T-helper 2 cell treated with Interferon-gamma antibody and Interleukin-4, amounts not matched to agents 100 ng/mL and 5 ng/mL, for 36 hours (primary cell): ENCODE measurements at regions not wholly inside any gene's neighbourhood (a gene's known extent, or its start where the extent isn't known, plus 50 kb on each side); places are given as distances from the start of the nearest gene placed in this dataset.

ENCODE experiments used
- intact Hi-C: fragments of 100-400 bp; cut with micrococcal nuclease; formaldehyde crosslinking; loops from one replicate; pipeline ENCODE4 v1.15.1; 2023

- intact Hi-C loops: loop anchor here (1.0 to 2.0 kb wide), 2 partner anchors 515 to 603 kb away; no protein-coding TSS in a partner anchor
Measured at GRCh38 chr4:41883988-41884734, 51.1 kb upstream of the TMEM33 start.

- intact Hi-C loops: loop anchor here (1.0 to 2.0 kb wide), 4 partner anchors 134 to 601 kb away; partner anchors contain the start of gene PHOX2B
Measured at GRCh38 chr4:41882625-41883347, 52.4 kb upstream of the TMEM33 start.

DNA sequence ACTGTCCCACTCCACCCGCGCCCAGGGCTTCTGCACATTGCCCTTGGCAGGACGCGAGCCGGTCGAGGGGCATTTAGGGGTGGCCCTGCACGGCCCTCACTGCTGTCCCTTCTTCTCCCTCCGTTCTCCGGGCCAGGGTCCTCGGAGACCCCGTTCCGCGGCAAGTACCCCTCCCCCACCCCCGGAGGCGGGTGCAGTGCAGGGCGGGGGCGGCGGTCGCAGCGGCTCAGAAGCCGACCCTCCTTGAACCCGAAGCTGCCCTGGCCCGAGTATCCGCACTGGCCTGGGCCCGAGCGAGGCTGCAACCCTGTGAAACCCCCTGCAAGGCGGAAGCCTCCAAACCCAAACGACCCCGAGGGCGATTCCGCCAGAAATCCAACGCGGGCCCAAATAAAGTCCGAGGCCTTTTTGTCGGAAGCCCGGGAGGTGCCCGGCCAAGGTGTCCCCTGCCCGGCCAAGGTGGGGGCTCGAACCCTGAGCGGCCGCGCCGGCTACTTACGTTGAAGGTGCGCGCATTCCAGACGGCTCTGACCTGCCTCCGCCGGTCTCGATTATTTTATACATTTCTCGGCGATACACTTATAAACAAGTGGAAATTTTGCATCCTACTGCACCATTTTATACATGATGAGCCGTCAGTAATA, 53.1 kb upstream of the TMEM33 start:
- intact Hi-C loops: loop anchor here (1.0 to 2.0 kb wide), 4 partner anchors 15 to 517 kb away; partner anchors contain the start of gene PHOX2B

DNA sequence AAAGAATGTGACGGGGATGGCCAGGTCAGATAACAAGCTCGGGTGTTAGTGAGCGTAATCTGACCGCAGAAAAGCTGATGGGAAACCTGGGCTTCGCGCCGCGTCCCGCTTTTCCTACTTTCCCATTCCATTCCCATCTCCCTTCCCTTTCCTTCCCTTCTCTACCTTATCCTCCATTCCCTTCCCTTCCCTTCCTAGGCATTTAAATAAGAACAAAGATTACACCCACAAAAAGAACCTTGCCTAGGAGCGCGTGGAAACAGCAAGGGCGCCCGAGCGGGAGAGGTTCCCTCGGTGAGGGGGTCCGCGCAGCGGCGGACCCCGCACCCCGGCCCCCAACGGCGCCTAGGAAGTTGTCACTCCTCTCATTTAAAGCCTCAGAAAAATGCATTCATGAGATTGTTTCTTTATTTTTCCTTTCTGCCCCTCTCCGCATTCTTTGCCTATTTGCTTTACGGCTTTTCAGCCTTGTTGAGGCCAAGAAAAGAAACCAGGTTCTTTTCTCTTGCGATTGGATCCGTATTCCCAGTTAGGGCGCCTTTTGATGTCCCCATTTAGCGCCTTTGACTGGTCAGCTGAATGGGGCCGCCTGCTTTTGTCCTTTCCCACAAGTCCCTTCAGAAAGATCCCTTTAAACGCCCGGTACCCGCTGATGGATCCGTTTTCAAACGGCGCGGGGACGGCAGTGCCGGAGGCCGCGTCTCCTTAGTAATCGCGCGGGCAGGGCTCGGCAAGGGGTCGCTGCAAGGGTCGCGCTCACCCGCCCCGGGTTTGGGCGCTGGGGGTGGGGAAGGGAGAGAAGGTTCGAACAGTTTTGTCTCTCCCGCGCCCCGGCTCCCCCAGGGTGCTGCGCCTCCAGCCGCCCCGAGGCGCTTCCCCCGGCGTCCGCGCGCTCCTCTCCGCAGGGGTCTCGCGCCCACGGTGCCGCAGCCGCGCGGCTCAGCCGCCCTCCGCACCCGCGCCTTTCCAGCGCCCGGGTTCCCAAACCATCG, 54.1 kb upstream of the TMEM33 start:
- intact Hi-C loops: loop anchor here (2.0 kb wide), 1 partner anchor 14 kb away; no protein-coding TSS in a partner anchor

DNA sequence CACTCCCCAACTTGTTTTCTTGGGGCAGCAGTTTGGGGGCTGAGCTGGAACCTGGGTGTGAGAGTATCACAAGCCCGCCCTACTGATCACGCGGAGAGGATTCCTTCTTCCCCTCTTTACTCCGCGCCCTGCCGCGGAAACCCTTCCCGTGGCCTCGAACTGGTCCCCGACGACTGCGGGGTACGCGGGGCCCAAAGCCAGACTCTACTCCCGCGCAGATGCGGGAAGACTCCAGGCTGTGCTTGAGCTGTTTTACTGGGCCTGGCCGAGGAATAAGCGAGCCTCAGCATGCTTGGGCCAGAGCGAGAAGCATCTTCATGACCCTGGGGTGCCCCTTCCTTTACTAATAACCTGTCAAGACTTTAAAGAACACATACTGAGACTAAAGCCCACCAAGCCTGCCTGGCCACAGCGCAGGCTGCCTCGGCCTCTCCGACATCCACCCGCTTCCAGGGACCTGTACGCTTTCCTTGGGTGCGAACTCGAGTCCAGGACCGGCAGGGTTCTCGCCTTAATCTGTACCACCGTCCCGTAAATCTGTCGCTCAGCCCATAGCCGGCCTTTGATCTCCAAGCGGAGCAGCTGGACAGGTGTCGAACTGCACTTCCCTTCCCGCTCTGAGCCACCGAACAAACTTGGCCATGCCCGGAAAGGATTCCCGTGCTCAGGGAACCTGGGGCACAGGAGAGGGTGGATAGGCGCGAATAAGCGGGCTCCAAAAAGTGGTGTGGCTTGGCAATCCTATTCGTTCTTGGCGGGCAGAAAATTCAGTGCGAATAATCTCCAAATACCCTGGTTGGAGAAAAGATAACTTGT, 55.0 kb upstream of the TMEM33 start:
- intact Hi-C loops: loop anchor here (2.0 kb wide), 1 partner anchor 13 kb away; no protein-coding TSS in a partner anchor

DNA sequence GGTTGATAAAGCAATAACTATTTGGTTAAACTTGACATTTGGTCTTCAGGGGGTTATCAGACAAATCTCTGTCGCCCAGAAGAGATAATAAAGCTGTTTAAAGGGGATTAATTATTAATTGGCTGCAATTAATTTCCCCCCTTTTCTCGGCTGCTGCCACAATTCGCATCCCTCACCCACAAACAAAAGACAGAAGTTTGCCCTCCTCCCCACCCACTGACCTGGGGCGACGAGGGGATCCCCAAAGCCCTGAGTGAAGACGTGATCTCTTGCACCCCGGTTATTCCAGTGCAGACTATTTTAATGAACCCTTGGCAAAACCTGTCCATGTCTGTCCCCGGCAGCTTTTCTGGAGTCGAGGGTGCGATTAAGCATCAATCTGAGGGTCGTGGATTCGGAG, 55.7 kb upstream of the TMEM33 start:
- intact Hi-C loops: loop anchor here (1.0 kb wide), 1 partner anchor 130 kb away; no protein-coding TSS in a partner anchor

DNA sequence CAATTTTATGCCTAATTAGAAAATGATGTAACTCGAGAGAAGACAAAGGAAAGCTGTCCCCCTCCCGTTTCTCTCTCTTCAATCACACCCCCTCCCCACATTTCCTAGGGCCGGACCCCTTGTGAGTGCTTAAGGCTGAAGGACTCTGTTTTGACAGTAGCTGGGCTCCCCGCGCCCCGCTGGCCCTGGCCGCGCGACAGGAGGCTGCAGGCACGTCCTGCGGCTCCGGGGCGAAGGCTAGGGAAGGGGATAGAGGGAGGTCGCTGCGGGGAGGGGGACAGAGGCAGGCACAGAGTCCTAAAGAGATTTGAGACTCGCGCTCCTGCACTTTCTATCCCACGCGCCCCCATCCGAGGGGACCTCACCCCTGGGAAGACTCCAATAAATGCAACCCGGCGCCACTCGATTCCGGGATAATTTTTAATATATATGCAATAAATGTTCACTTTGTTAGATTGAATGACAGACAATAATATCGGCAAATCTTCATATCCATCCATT, 56.2 kb upstream of the TMEM33 start:
- intact Hi-C loops: loop anchor here (1.0 kb wide), 1 partner anchor 130 kb away; no protein-coding TSS in a partner anchor

- intact Hi-C loops: no loop called here
Measured at GRCh38 chr4:41878170-41878969, 56.9 kb upstream of the TMEM33 start.

DNA sequence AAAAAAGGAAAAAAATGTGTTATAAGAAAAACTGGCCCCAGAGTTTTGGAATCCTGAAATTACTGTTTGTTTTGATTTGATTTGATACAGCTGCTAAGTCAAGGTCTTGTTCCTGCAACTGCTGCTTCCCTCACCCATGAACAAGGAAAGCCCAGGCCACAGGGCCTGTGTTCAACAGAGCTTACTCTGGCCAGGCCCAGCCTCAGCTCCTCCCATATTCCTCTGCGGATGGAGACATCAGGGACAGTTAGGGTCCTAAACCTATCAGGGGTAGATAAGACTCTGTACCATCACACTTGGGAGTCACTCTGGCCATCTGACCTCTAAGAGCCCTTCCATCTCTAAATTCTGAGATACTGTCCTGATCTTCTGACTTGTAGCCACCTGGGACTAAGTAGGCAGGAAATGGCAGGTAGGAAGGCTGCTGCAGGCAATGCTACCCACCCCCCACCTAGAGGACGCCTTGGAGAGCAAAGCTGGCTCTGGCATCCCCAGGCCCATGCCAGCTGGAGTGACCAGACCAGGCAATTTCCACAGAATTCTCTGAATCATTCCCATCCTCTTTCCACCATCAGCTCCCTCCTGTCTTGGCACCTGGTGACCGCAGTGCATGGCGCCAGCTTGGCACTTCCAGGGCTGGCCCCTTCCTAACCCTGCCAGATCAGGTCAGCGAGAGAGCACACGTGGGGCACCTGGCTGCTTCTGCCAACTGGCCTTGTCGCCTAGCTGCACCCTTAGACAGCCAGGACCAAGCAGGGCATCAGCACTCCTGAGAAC, 58.0 kb upstream of the TMEM33 start:
- intact Hi-C loops: no loop called here

- intact Hi-C loops: loop anchor here (5.0 kb wide), 1 partner anchor 513 kb away; no protein-coding TSS in a partner anchor
Measured at GRCh38 chr4:41874873-41875272, 60.4 kb upstream of the TMEM33 start.

- intact Hi-C loops: loop anchor here (5.0 kb wide), 1 partner anchor 512 kb away; no protein-coding TSS in a partner anchor
Measured at GRCh38 chr4:41874398-41874797, 60.8 kb upstream of the TMEM33 start.

GRCh38 chr4:41873380-41874295, 61.6 kb upstream of the TMEM33 start:
- intact Hi-C loops: loop anchor here (5.0 kb wide), 1 partner anchor 511 kb away; no protein-coding TSS in a partner anchor

DNA sequence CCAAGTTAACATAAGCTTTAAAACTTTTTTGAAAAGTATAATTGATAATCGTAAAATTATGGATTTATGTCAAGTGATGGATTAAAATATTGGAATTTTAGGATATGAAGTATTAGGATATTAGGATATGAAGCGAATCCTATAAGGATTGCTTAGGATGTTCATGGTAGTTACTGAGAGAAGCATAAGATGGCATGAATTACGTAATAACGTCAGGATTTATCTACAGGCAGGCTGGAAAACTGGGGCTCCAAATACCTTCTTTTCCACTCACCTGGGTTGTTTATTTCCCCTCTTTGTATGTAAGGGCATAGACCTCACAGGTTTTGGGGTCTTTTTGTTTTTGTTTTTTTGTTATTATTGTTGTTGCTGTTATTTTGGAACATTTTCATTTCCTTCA, 65.2 kb upstream of the TMEM33 start:
- intact Hi-C loops: loop anchor here (5.0 kb wide), 1 partner anchor 508 kb away; no protein-coding TSS in a partner anchor

DNA sequence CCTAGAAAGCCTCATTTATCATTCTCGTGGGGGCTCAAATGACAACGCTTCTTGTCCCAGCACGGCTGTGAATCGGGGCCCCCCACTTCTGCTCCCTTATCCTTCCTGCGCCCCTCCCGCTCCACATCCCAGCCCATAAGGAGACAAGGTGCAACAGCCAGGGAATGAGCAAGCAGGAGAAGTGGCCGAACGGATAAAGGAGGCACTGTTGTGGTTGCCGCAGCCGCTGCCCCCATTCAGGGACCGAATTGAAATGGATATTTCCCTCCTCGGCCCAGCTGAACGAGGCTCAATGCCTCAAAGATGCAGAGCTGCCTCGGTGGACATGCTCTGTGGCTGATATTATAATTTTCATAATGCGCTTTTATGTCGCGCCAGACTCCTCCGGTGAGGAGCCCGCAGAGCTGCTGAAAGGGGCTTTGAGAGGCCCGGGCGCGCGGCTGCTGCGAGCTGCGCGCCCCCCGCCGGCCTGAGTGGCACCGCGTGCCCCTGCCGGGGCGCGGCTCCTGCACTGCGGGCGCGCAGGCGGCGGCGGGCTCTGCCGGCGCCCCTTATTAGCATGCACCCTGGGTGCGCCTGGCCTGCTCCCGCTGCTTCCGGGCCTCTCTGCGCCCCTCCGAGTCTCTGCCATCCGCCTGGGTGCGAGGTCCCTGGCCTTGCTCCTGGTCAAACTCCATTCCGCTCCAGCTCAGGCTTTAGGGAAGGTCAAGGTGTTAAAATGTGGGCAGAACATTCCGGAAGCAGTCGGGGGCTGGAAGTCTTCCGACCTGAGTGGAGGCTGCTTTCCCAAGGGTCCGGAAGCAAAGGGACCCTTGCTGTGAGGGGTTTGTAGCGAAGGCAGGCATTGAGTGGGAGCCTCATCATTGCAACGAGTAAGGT, 68.2 kb upstream of the TMEM33 start:
- intact Hi-C loops: loop anchor here (2.0 kb wide), 1 partner anchor 14 kb away; no protein-coding TSS in a partner anchor
